Activated CD4-positive, alpha-beta memory T cell treated with anti-CD3 and anti-CD28 coated beads for 36 hours (primary cell): ENCODE measurements at regions not wholly inside any gene's neighbourhood (a gene's known extent, or its start where the extent isn't known, plus 50 kb on each side); places are given as distances from the start of the nearest gene placed in this dataset.

Experiments
- CTCF ChIA-PET: fragments of 350-600 bp; sonication (Branson Sonifier 250); formaldehyde crosslinking; loops from one replicate; lab custom pipeline; 2021; ENCODE audit warnings: antibody characterized with exemption, inconsistent platforms; lab: Charles Lee
- POLR2A ChIA-PET: fragments of 350-600 bp; sonication (Branson Sonifier 250); formaldehyde crosslinking; loops from one replicate; lab custom pipeline; 2021; ENCODE audit warnings: antibody characterized with exemption; lab: Charles Lee
- DNase-seq: peaks from one replicate; pipeline ENCODE4 v3.0.0-alpha.2; 2020
- H3K27ac Mint-ChIP-seq: one replicate; pipeline ENCODE4 v1.8.0; 2021; ENCODE audit warnings: mixed read lengths
- H3K27me3 Mint-ChIP-seq: one replicate; pipeline ENCODE4 v1.8.0; 2021; ENCODE audit warnings: mixed read lengths
- H3K36me3 Mint-ChIP-seq: one replicate; pipeline ENCODE4 v1.8.0; 2021; ENCODE audit warnings: mixed read lengths
- H3K4me1 Mint-ChIP-seq: one replicate; pipeline ENCODE4 v1.8.0; 2021; ENCODE audit warnings: low read depth, mixed read lengths
- H3K4me3 Mint-ChIP-seq: one replicate; pipeline ENCODE4 v1.8.0; 2021; ENCODE audit warnings: mild to moderate bottlenecking, mixed read lengths
- H3K9me3 Mint-ChIP-seq: one replicate; pipeline ENCODE4 v1.8.0; 2021; ENCODE audit warnings: mixed read lengths
- intact Hi-C: fragments of 100-400 bp; cut with micrococcal nuclease; formaldehyde crosslinking; loops from one replicate; pipeline ENCODE4 v1.15.1; 2023

DNA sequence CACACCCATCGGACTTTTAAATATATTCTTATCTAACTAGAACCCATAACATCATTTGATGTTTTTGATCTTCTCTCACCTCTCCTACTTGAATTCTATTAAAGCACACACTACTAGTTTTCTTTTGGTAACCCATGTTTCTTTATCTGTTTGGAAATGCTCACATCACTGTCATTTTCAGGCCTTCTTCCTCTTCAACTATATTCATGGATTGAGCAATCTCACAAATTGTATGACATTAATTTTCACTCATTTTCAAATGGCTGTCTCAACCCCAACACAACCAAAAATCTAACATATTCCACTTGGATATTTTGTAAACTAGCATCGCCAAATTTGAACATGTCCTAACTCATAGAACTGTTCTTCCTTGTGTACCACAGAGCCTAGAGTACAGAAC is 488.0 kb upstream of the SEMA3A start:
- Mint-ChIP-seq H3K9me3 (peaks cover 5% of the 10 kb centered on the region), H3K27ac (no peak overlapping the region), H3K4me3 (no peak overlapping the region), H3K27me3 (no peaks in the 10 kb centered on the region), H3K4me1 (no peaks in the 10 kb centered on the region), H3K36me3 (no peaks in the 10 kb centered on the region)
- ChIA-PET CTCF (no interaction called here), POLR2A (no interaction called here)
- intact Hi-C loops = no loop called here
- no peak for DNase-seq

DNA sequence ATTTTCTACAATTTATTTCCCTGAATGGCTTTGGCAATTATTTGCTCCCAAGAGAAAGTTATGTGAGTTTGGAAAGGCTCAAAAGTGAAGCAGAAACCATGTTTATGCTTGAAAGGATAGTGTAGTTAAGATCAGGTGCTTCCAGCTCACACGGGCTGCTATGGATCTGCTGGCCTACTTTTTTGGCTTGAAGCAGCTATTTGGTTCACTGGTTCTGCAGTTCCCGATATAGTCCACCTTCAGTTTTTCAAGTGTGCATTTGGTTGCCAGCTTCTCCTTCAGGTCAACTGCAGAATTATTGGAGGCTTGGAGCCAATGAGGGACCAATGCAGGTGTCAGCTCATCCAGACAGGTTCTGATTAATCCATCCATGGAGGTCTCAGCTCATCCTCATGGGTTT is 484.3 kb upstream of the SEMA3A start:
- H3K36me3 Mint-ChIP-seq = no peaks in the 10 kb centered on the region
- H3K9me3 Mint-ChIP-seq = peaks cover 3% of the 10 kb centered on the region
- CTCF ChIA-PET = no interaction called here
- no peak overlapping the region for H3K4me3 Mint-ChIP-seq
- H3K27ac Mint-ChIP-seq = no peak overlapping the region
- intact Hi-C loops = no loop called here
- H3K4me1 Mint-ChIP-seq = no peaks in the 10 kb centered on the region
- DNase-seq = no peak
- H3K27me3 Mint-ChIP-seq = no peaks in the 10 kb centered on the region
- POLR2A ChIA-PET = no interaction called here

DNA sequence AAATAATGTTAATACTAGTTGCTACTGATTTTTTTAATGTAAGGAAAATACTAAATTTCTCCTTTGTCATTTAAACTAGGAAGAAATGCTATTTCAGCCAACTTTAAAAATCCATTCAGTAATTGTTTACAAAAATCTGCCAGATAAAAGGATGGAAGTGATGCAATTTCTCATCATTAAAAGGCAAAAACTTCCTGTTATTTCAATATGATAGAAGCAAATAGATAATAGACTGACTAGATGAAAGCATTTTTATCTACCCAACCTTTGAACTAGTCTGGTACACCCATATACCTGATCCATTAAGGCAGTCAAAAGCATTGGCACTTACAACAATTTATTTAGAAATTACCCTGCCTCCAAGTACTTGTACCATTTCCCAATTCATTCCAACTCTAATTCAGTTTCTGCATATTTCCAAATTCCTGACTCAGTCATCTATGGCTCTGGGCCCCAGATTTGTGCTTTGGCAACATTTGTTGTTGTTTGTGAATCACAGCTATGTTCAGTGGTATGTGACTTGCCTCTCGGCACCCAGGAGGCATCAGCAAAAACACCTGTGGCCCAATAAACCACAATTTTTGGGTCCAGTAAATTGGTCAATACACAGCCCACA is 482.6 kb upstream of the SEMA3A start:
- H3K4me3 Mint-ChIP-seq = no peak overlapping the region
- ChIA-PET CTCF (no interaction called here), POLR2A (no interaction called here)
- no peaks in the 10 kb centered on the region for H3K4me1 Mint-ChIP-seq
- H3K36me3 Mint-ChIP-seq = no peaks in the 10 kb centered on the region
- intact Hi-C loops = no loop called here
- DNase-seq = no peak
- H3K9me3 Mint-ChIP-seq = peaks cover 3% of the 10 kb centered on the region
- no peaks in the 10 kb centered on the region for H3K27me3 Mint-ChIP-seq
- H3K27ac Mint-ChIP-seq = no peak overlapping the region

GRCh38 chr7:84675633-84676034 is 481.0 kb upstream of the SEMA3A start:
- Mint-ChIP-seq H3K27me3 (no peaks in the 10 kb centered on the region), H3K4me3 (no peak overlapping the region), H3K27ac (no peak overlapping the region), H3K9me3 (peaks cover 3% of the 10 kb centered on the region), H3K4me1 (no peaks in the 10 kb centered on the region), H3K36me3 (no peaks in the 10 kb centered on the region)
- no peak for DNase-seq
- intact Hi-C loops = no loop called here
- ChIA-PET POLR2A (no interaction called here), CTCF (no interaction called here)

DNA sequence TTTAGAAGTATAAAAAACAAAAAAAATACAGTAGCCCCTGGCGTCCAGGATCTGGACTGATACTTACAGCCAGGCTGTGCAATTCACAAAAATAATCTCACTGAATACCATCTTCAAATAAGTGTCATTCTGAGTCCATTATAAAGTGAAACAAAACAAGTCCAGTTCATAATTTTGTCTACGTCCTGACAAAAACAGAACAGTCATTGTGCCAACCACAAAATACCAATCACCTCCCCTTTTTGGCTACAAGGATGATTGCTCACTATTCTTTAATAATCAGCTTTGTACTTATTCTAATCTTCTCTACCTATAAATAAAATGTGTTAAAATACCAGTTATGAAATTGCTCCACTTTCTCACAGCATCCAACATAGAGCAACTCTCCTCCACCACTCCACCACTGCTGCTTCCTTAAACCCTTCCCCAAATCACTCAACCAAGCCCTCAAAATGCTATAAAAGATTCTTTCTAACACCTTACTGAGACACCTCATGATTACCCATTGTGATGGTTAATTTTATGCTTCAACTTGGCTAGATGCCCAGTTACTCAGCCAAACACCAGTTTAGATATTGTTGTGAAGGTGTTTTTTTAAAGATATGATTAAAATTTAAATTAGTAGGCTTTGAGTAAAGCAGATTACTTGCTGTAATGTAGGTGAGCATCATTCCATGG is 479.8 kb upstream of the SEMA3A start:
- POLR2A ChIA-PET = no interaction called here
- CTCF ChIA-PET = no interaction called here
- Mint-ChIP-seq H3K4me1 (no peaks in the 10 kb centered on the region), H3K36me3 (no peaks in the 10 kb centered on the region), H3K27me3 (no peaks in the 10 kb centered on the region), H3K9me3 (no peaks in the 10 kb centered on the region), H3K4me3 (no peak overlapping the region), H3K27ac (no peak overlapping the region)
- DNase-seq = no peak
- intact Hi-C loops = no loop called here

GRCh38 chr7:84669177-84669732 is 474.7 kb upstream of the SEMA3A start:
- H3K4me1 Mint-ChIP-seq = no peaks in the 10 kb centered on the region
- ChIA-PET POLR2A (no interaction called here), CTCF (no interaction called here)
- intact Hi-C loops = no loop called here
- H3K27ac Mint-ChIP-seq = no peak overlapping the region
- H3K36me3 Mint-ChIP-seq = no peaks in the 10 kb centered on the region
- no peaks in the 10 kb centered on the region for H3K9me3 Mint-ChIP-seq
- H3K4me3 Mint-ChIP-seq = no peak overlapping the region
- no peaks in the 10 kb centered on the region for H3K27me3 Mint-ChIP-seq
- no peak for DNase-seq

DNA sequence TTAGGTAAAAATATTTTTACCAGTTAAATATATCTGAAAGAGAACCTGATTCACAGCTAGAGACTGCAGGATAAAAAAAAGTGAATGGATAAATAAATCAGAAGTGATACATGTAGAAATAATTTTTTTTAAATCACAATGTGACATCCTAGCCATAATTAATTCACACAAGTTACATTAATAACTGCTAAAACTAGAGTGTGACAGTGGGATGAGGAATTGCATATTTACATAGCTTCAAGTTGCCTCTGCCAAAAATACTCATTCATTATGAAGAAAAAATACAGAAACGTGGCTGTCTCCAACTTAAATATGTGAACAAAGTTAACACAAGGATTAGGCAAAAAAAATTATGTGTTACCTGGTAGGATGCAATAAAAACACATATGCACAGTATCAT is 473.5 kb upstream of the SEMA3A start:
- Mint-ChIP-seq H3K4me3 (no peak overlapping the region), H3K27me3 (no peaks in the 10 kb centered on the region), H3K27ac (no peak overlapping the region), H3K9me3 (no peaks in the 10 kb centered on the region), H3K4me1 (no peaks in the 10 kb centered on the region), H3K36me3 (no peaks in the 10 kb centered on the region)
- intact Hi-C loops = no loop called here
- POLR2A ChIA-PET = no interaction called here
- no peak for DNase-seq
- CTCF ChIA-PET = no interaction called here

DNA sequence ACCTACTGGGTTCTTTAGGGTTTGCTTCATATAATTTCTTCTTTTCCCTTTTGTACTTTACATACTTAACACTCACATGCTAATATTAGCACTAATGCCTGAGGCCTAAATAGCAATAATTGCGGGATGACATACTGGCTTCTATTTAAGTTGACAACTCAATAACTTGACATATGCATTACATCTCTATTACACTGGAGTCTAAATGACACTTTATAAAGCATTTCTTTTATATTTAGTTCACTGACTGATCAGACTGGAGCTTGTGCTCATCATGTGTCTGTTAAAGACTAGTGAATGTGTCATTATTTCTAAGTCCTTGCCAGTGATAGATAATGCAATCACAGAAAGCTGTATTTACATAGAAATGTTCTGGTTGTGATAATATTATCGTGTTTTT is 472.1 kb upstream of the SEMA3A start:
- Mint-ChIP-seq H3K4me1 (no peaks in the 10 kb centered on the region), H3K36me3 (no peaks in the 10 kb centered on the region), H3K9me3 (no peaks in the 10 kb centered on the region), H3K27me3 (no peaks in the 10 kb centered on the region), H3K4me3 (no peak overlapping the region), H3K27ac (no peak overlapping the region)
- no peak for DNase-seq
- POLR2A ChIA-PET = no interaction called here
- CTCF ChIA-PET = no interaction called here
- intact Hi-C loops = no loop called here

DNA sequence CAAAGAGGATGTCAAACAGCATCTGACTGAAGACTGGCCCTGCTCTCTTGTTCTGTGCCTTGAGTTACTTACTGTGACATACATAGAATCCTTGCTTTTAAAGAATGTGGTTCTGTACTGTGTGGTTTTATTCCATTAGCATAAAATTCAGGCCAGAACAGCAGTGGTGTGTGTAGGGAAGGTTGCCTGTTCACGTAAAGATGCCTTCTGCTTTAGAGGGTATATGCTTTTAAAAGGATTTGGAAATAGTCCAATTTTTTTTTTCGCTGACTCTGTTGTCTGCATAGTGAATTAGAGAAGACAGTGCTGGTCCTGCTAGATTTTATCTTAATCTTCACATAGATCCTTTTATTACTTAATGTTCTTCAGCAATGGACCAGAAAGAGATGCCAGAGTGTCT is 470.8 kb upstream of the SEMA3A start:
- CTCF ChIA-PET = no interaction called here
- Mint-ChIP-seq H3K4me3 (no peak overlapping the region), H3K27me3 (no peaks in the 10 kb centered on the region), H3K4me1 (no peaks in the 10 kb centered on the region), H3K27ac (no peak overlapping the region), H3K9me3 (no peaks in the 10 kb centered on the region), H3K36me3 (no peaks in the 10 kb centered on the region)
- intact Hi-C loops = no loop called here
- no peak for DNase-seq
- POLR2A ChIA-PET = no interaction called here

GRCh38 chr7:84664626-84665025 is 470.0 kb upstream of the SEMA3A start:
- H3K9me3 Mint-ChIP-seq = no peaks in the 10 kb centered on the region
- H3K27ac Mint-ChIP-seq = no peak overlapping the region
- ChIA-PET POLR2A (no interaction called here), CTCF (no interaction called here)
- no peak for DNase-seq
- intact Hi-C loops = no loop called here
- no peaks in the 10 kb centered on the region for H3K36me3 Mint-ChIP-seq
- no peaks in the 10 kb centered on the region for H3K27me3 Mint-ChIP-seq
- no peaks in the 10 kb centered on the region for H3K4me1 Mint-ChIP-seq
- no peak overlapping the region for H3K4me3 Mint-ChIP-seq

GRCh38 chr7:84663224-84663623 is 468.6 kb upstream of the SEMA3A start:
- H3K4me3 Mint-ChIP-seq = no peak overlapping the region
- H3K27ac Mint-ChIP-seq = no peak overlapping the region
- DNase-seq = no peak
- intact Hi-C loops = no loop called here
- H3K27me3 Mint-ChIP-seq = no peaks in the 10 kb centered on the region
- no peaks in the 10 kb centered on the region for H3K4me1 Mint-ChIP-seq
- no peaks in the 10 kb centered on the region for H3K36me3 Mint-ChIP-seq
- POLR2A ChIA-PET = no interaction called here
- no peaks in the 10 kb centered on the region for H3K9me3 Mint-ChIP-seq
- CTCF ChIA-PET = no interaction called here

DNA sequence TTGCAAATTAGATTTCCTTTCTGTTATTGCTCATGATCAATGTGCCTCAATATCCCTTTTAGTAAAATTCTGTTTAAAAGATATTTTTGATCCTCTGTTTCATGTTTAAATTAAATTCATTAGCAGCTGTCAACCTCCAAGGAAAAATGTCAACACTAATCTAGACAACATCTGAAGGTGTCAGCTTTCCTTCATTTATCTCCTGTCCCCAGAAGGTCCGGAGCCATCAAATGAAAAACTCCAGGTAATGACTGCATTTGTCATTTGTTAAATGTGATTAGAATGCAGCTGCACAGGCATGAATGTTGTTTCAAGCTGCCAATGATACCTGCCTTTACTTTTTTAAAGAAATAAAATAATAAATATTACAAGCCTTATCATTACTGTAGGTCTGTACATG is 463.7 kb upstream of the SEMA3A start:
- ChIA-PET CTCF (no interaction called here), POLR2A (no interaction called here)
- no peak overlapping the region for H3K4me3 Mint-ChIP-seq
- no peaks in the 10 kb centered on the region for H3K9me3 Mint-ChIP-seq
- H3K4me1 Mint-ChIP-seq = no peaks in the 10 kb centered on the region
- H3K36me3 Mint-ChIP-seq = no peaks in the 10 kb centered on the region
- no peak overlapping the region for H3K27ac Mint-ChIP-seq
- no peak for DNase-seq
- no peaks in the 10 kb centered on the region for H3K27me3 Mint-ChIP-seq
- intact Hi-C loops = no loop called here

- ChIA-PET CTCF (no interaction called here), POLR2A (no interaction called here)
- Mint-ChIP-seq H3K9me3 (peaks cover 4% of the 10 kb centered on the region), H3K4me1 (no peaks in the 10 kb centered on the region), H3K27me3 (no peaks in the 10 kb centered on the region), H3K36me3 (no peaks in the 10 kb centered on the region), H3K27ac (no peak overlapping the region), H3K4me3 (no peak overlapping the region)
- DNase-seq = no peak
- intact Hi-C loops = no loop called here
Measured at GRCh38 chr7:84654273-84654672, 459.7 kb upstream of the SEMA3A start.
